ENCODE measurements at regions not wholly inside any gene's neighbourhood (a gene's known extent, or its start where the extent isn't known, plus 50 kb on each side); places are given as distances from the start of the nearest gene placed in this dataset.

DNA sequence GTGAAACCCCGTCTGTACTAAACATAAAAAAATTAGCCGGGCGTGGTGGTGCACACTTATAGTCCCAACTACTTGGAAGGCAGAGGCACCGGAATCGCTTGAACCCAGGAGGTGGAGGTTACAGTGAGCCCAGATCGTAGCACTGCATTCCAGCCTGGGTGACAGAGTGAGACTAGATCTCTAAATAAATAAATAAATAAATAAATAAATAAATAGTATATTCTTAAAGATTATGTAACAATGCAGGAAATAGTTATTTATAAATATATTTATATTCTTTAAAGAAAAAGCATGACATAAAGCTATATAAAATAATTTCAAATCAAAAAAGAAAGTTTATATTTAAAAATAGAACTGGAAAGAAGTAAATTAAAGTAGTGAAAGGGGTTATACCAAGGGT, 76.4 kb downstream of the MBL2 start:
- DNase-seq (ENCODE audit: low spot score) = no peak

DNA sequence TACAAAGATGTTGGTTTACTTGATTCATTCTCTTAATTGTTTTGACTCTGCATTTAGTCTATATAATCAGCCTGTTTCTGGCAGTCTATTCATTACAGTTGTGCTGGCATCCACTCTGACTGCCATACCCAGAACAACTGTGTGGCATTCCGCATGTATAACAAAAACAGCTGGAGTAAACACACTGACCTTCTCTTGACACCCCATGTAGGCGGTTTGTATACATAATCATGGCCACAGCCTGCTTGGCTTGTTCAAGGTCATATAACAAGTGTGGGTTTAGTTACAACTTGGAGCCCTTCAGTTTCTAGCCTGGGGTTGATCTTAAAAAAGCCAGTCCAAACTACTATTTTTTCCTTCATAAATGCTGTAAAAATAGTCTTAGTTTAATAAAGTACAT, 70.9 kb downstream of the MBL2 start:
- DNase-seq (ENCODE audit: low spot score) = no peak

DNA sequence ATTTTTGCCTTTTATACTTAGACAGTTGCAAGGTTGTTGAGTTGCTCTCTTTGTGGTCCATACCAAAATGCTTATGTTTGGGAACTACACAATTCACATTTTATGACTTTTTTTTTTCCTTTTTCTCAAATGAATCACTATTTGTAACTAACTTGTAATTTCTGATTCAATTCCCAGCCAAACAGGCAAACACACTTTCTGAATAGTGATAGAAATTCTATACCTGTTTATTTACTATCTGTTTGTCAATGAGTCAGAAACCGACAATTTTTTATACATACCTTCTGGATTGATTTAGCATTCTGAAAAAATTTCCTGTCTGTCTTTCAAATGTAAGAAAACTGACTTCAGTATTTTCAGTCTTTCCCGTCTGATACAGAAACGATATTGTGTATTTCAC, 69.1 kb downstream of the MBL2 start:
- no peak for DNase-seq (ENCODE audit: low spot score)

DNA sequence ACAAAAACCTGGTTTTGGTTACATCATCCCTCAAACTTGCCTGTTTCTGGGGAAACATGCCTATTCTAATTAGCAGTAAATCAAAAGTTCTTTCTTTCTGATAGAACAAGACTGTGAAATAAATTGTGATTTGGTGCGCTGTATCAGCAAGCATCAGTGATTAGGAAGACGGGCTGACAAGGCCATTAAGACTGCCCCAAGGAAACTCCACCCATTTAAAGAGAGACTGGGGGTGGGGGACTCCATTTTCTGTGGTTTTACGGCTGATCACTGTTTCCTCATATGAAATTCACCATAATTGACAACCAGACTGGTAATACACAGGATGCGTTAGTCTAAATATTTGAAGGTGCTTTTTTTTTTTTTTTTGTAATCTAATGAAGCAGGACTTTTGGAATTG, 68.7 kb downstream of the MBL2 start:
- no peak for DNase-seq (ENCODE audit: low spot score)

DNA sequence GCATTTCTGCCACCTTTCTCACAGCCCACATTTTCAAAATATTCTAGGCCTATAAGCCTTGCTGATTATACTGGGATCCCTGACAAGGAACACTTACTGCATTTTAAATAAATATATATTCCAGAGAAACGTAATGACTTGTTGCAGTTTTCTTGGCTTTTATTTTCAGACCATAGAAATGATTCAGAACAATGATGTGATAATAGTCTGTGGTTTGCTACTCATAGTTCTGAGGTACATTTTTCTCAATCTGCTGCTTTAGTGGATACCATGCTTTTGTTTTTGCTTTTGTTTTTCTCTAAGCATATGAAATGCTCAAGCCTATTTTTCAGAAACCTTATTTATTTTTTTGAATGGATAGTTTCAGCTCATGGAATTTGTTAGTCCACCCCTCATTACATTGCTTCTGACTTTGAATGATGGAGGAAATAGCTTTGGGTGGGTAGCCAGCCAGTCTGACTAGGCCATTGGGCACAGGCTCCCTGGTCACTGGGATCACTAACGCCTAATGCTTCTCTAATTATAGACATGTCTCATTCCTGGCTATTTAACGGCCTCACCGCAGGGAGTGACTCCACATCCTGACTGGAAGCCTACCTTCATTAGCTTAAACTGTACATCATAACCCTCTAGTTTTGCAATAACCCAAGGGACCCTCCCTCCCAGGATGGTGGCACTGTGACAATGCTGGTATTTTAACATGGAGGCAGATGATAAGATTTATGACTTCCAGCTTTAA, 66.1 kb downstream of the MBL2 start:
- no peak for DNase-seq (ENCODE audit: low spot score)
